ENCODE measurements at regions not wholly inside any gene's neighbourhood (a gene's known extent, or its start where the extent isn't known, plus 50 kb on each side); places are given as distances from the start of the nearest gene placed in this dataset.
A peak's percentile ranks its signal among the peaks of the same experiment; 100 is the strongest.
"Not testable (repeated sequence)": the region's sequence is repeated elsewhere in the genome, so short reads cannot be mapped to it uniquely, and the experiment has no call there.

DNA sequence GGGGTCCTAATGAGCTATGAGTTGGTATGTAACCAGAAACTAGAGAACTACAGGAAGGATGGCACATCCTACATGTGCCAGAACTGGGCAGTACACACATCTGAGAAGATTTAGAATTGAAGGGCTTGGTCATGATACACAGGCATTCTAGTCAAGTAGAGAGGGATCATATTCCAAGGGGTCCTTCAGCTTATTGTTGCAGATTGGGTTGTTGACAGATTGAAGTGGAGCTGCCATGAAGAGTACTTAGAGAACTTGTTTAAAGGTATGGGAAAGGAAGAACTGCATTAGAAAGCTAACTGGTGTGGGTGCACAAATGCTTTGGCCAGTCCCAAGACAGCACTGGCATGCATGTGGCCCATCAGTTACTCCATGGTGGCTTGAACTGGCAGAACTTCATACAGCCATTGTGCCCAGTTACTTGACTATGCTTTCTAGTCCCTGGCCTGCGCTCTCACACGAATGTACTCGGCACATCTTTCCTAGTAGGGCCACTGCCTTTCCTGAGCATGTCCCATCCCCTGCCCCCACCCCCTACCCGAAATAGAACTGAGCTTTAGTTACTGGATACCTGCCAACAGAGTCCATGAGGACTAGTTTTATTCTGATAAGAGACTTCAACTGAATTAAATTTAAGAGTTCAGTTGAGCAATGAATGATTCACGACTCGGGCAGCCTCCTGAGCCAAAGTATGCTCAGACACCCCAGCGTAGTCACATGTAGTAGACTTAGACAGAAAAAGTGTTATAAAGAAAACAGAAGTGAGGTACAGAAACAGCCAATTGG is 64.0 kb downstream of the CCNG2 start:
- TF ChIP-seq POLR2A (IDR thresholded peaks at IDR 0.05; ENCODE audit: low read depth, low read length) = no peak
- TF ChIP-seq TAF1 (IDR thresholded peaks at IDR 0.05; ENCODE audit: borderline replicate concordance, low read depth, low read length) = no peak
- no peak for TF ChIP-seq POLR2AphosphoS5 (IDR thresholded peaks at IDR 0.05; ENCODE audit: low read depth, low read length)
- no peak for FAIRE-seq
- no peak for DNase-seq (ENCODE audit: insufficient read length)

DNA sequence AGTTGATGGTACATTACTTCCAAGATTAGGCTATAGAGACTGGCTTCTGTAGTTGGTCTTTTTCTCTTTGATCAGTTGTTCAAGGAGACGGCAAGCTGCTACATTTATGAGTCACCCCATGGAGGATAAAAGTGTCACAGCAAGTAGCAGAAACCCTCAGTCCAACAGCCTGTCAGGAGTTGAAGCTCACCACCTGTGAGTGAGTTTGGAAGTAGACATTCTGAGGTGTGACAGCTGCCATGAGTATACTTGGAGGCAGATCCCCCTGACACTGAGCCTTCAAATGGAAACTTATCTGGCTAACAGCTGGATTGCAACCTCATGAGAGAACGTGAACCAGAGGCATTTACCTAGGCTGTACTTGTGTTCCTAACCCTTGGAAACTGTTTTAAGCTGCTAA is 68.0 kb downstream of the CCNG2 start:
- FAIRE-seq (no peak), DNase-seq (ENCODE audit: insufficient read length) (no peak)
- TF ChIP-seq POLR2A (IDR thresholded peaks at IDR 0.05; ENCODE audit: low read depth, low read length) (no peak), POLR2AphosphoS5 (IDR thresholded peaks at IDR 0.05; ENCODE audit: low read depth, low read length) (no peak), TAF1 (IDR thresholded peaks at IDR 0.05; ENCODE audit: borderline replicate concordance, low read depth, low read length) (no peak)

DNA sequence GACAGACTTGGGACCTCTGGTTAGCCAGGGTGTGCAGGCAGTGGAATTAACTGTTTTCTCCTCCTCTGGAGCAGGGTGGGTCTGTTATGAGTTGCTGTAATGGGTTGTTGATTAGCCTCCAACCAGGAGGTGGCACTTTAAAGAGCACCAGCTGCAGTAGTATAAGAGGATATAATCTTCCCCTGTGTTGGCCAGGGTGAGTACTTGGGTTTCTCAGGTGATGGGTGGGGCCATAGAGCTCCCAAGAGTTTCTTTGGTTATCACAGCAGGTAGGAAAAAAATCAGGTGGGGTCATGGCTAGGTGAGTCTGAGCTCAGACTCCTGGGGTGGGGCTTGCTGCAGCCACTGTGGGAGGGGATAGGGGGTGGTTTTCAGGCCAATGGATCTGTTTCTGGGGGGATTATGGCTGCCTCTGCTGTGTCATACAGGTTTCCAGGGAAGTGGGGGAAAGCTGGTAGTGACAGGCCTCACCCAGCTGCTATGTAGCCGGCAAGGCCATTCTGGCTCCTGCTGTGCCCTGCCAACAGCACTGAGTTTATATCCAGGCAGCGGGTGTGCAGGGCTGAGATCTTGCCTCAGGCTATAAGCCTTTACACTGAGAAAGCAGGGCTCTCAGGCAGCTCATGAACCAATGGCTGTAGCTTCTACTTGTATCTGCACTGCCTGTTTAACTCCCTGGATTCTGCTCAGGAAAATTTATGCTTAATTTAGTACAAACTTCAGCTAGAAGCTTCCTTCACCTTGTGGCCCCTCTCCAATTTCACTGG is 70.1 kb downstream of the CCNG2 start:
- DNase-seq (ENCODE audit: insufficient read length) (no peak), FAIRE-seq (no peak)
- TF ChIP-seq POLR2AphosphoS5 (IDR thresholded peaks at IDR 0.05; ENCODE audit: low read depth, low read length) (no peak), POLR2A (IDR thresholded peaks at IDR 0.05; ENCODE audit: low read depth, low read length) (no peak), TAF1 (IDR thresholded peaks at IDR 0.05; ENCODE audit: borderline replicate concordance, low read depth, low read length) (no peak)

DNA sequence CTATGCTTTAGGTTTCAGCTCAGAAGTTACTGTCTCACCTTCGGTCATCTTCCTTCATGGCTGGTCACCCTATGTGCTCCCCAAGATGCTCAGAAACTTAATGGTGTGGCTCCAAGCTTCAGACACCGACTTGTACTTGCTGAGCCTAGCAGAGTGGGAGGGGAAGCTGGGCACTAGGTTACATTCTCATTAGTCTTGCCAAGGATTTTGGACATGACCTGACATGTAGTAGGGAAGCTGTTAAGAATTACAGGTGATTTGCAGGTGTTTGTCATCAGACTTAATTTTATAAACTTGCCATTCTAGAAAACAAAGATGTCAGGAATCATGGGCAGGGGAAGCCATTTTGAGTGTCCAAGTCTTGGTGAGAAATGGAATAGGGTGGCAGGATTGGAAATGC is 72.4 kb downstream of the CCNG2 start:
- DNase-seq (ENCODE audit: insufficient read length) (no peak), FAIRE-seq (no peak)
- TF ChIP-seq TAF1 (IDR thresholded peaks at IDR 0.05; ENCODE audit: borderline replicate concordance, low read depth, low read length) (no peak), POLR2AphosphoS5 (IDR thresholded peaks at IDR 0.05; ENCODE audit: low read depth, low read length) (no peak), POLR2A (IDR thresholded peaks at IDR 0.05; ENCODE audit: low read depth, low read length) (no peak)

DNA sequence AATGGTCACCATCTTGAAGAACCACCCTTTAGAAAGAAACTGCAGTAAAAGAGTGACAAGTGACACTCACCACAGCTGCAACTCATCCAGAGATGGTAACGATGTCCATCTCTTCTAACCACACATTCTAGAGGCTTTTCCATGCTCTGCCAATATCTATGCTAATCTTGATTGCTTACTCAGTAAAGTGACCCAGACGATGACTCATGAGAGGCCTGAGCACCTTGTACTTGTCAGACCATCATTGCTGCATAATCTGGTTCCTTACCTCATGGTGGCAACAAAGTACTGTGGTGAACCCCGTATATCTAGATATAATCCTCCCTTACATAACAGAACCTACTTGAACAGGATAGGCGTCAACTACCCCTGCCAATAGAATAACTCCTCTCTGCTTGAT is 75.6 kb downstream of the CCNG2 start:
- no peak for FAIRE-seq
- TF ChIP-seq POLR2AphosphoS5 (IDR thresholded peaks at IDR 0.05; ENCODE audit: low read depth, low read length) = no peak
- no peak for TF ChIP-seq POLR2A (IDR thresholded peaks at IDR 0.05; ENCODE audit: low read depth, low read length)
- TF ChIP-seq TAF1 (IDR thresholded peaks at IDR 0.05; ENCODE audit: borderline replicate concordance, low read depth, low read length) = no peak
- DNase-seq (ENCODE audit: insufficient read length) = no peak

DNA sequence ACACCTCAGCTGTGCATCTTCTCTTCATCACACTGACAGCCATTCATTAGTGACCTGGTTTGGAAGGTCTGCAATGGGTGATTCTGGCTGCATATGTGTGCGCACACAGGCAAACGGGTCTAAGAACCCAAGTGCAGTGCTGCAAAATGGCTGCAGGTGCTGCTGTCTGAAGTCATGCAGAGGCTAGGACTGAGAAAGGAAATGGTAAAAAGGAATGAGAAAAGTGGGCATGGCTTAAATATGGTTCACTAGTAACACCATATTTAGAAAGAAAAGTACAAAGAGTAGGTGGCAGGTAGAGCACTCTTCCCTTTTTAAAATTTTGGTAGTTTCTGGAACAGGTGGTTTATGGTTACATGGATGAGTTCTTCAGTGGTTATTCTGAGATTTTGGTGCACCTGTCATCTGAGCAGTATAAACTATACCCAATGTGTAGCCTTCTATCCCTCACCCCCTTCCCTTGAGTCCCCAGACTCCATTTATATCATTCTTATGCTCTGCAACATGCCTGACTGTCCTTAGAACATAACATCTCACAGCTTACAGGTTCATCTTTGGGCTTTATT is 78.4 kb downstream of the CCNG2 start:
- TF ChIP-seq POLR2AphosphoS5 (IDR thresholded peaks at IDR 0.05; ENCODE audit: low read depth, low read length) = no peak
- TF ChIP-seq TAF1 (IDR thresholded peaks at IDR 0.05; ENCODE audit: borderline replicate concordance, low read depth, low read length) = no peak
- no peak for TF ChIP-seq POLR2A (IDR thresholded peaks at IDR 0.05; ENCODE audit: low read depth, low read length)
- DNase-seq (ENCODE audit: insufficient read length) (no peak), FAIRE-seq (no peak)

DNA sequence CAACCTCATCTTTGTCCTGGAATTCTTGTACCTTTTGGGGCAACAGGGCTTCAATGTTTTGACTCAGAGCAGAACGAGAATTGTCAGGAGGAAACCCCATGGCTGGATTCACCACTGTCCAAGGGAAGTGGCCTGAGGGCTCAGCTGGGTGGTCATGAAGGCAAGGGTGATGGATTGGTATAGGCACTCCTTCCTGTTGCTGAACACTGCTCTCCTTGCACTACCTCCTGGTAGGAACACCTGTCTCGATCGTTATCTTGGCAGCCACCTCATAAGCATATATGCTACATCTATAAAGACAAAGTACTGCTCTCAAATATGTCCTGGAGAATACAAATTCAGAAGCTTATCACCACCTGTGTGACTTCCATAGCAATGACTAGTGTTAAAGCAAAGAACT is 79.8 kb downstream of the CCNG2 start:
- FAIRE-seq (no peak), DNase-seq (ENCODE audit: insufficient read length) (no peak)
- no peak for TF ChIP-seq POLR2AphosphoS5 (IDR thresholded peaks at IDR 0.05; ENCODE audit: low read depth, low read length)
- TF ChIP-seq POLR2A (IDR thresholded peaks at IDR 0.05; ENCODE audit: low read depth, low read length) = no peak
- TF ChIP-seq TAF1 (IDR thresholded peaks at IDR 0.05; ENCODE audit: borderline replicate concordance, low read depth, low read length) = no peak

DNA sequence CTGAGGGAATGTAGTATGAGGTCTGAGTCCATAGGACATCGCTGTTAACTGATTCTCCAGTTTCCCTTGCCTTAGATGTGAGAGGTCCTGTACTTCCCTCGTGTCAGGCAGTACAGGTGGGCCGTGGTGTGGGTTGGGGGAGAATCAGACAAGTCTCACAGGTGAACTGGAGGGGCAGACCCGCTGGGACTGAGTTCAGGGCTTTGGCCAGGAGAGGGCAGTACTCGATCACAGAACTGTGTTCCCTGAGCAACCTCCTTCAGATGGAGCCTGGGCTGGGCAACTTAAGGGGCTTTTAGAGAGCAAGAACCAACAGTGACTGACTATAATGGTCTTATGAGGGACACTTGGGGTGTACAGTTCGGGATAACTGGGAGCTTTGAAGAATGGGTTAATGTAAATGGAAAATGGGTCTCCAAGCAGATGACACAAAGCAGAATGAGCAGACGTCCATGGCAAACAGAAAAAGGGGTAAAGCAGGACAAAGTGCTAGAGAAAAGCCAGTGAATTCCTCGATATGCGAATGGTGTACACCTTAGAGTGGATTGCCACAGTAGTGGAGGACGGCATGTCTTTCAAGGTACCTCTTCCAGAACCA is 83.6 kb downstream of the CCNG2 start:
- TF ChIP-seq TAF1 (IDR thresholded peaks at IDR 0.05; ENCODE audit: borderline replicate concordance, low read depth, low read length) (no peak), POLR2A (IDR thresholded peaks at IDR 0.05; ENCODE audit: low read depth, low read length) (no peak), POLR2AphosphoS5 (IDR thresholded peaks at IDR 0.05; ENCODE audit: low read depth, low read length) (no peak)
- FAIRE-seq = peak; percentile 86
- DNase-seq (ENCODE audit: insufficient read length) = peak; percentile 19

DNA sequence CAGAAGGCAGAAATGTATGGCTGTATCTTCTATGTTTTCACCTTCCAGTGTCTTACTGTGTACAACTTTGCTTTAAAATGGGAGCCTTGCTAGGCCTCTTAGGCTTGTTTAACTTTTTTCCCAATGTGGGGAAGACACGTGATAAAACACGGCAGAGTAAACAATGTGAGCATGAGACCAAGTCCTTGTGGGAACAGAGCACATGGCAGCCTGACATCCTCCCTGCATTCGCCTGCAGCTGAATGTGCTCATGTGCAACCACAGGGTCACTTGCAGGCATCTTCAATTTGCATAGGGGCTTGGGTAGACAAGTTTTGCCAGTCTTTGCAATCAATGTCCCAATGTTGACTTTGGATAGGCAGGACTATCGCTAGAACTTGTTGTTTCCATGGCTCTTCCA is 91.8 kb downstream of the CCNG2 start:
- TF ChIP-seq POLR2AphosphoS5 (IDR thresholded peaks at IDR 0.05; ENCODE audit: low read depth, low read length) (no peak), POLR2A (IDR thresholded peaks at IDR 0.05; ENCODE audit: low read depth, low read length) (no peak), TAF1 (IDR thresholded peaks at IDR 0.05; ENCODE audit: borderline replicate concordance, low read depth, low read length) (no peak)
- no peak for FAIRE-seq

DNA sequence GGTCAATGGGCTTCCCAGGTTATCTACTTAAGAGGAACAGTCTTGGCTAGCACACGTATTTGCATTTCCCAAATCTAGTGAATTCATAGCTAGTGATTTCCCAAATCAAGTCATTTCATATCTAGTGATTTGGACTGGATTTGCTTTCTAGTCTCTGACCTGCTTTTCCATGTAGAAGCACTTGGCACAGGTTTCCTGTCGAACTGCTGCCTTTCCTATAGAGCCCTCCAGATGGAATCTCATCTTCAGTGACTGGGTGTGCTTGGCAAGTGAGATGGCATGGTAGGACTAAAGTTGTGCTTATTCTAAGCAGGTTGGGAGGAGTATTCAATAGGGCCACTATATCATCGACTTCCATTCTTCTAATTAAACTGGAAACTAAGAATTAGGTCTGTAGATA is 94.7 kb downstream of the CCNG2 start:
- TF ChIP-seq POLR2AphosphoS5 (IDR thresholded peaks at IDR 0.05; ENCODE audit: low read depth, low read length) = no peak
- no peak for DNase-seq (ENCODE audit: insufficient read length)
- FAIRE-seq = no peak

More for the DNA sequence above, 91.8 kb downstream of the CCNG2 start:
- DNase-seq (ENCODE audit: insufficient read length) = no peak

DNA sequence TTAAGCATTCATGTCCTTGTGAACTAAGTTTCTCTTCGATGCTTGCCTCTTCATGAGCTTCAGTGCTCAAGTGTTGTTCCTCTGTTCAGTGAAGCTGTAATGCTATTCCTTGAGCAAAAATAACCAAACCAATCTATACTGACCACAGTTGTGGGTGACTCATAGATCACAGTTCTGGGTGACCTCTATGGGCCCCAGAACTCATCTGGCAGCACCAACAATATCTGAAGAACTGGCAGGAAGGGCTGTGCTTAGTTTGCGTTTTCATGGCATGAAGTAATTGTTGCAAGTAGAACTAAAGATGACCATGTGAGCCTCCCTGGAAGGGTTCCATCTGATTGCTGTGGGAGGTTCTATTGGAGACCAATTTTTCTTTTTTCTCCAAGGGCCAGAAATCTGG is 106.2 kb downstream of the CCNG2 start:
- FAIRE-seq (no peak), DNase-seq (ENCODE audit: insufficient read length) (no peak)
- TF ChIP-seq POLR2A (IDR thresholded peaks at IDR 0.05; ENCODE audit: low read depth, low read length) (no peak), POLR2AphosphoS5 (IDR thresholded peaks at IDR 0.05; ENCODE audit: low read depth, low read length) (no peak), TAF1 (IDR thresholded peaks at IDR 0.05; ENCODE audit: borderline replicate concordance, low read depth, low read length) (no peak)

DNA sequence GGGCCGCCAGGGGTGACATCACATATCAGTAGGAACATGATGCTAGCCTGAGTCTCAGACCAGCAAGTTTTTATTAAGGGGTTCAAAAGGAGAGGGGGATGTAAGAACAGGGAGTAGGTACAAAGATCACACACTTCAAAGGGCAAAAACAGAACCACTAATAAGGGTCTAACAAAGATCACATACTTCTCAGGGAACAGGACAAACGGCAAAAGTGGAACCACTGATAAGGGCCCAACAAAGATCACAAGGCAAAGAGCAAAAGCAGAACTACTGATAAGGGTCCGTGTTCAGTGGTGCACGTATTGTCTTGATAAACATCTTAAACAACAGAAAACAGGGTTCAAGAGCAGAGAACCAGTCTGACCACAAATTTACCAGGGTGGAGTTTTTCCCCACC is 107.0 kb downstream of the CCNG2 start:
- DNase-seq (ENCODE audit: insufficient read length); FAIRE-seq: not testable (repeated sequence)
